Natural killer cell (primary cell): ENCODE measurements at regions not wholly inside any gene's neighbourhood (a gene's known extent, or its start where the extent isn't known, plus 50 kb on each side); places are given as distances from the start of the nearest gene placed in this dataset.
"Not testable (repeated sequence)": the region's sequence is repeated elsewhere in the genome, so short reads cannot be mapped to it uniquely, and the experiment has no call there.

Experiments used
- ATAC-seq, 3 donors: fragments of 150-1000 bp in 2 of 3; fragments of 200-7000 bp in 1 of 3; cut with Tn5 transposase; 1 replicate in 1 of 3; 2 replicates in 2 of 3; pipeline ENCODE4 v1.10.0; 2021; ENCODE audit warnings: mild to moderate bottlenecking in 2 of 3, moderate library complexity in 2 of 3
- DNase-seq, 2 donors: peaks; one replicate each; pipeline versions ENCODE4 v3.0.0 to v3.0.0-alpha.2; 2013 to 2021; ENCODE audit warnings: mixed read lengths in 1 of 2
- H3K27ac ChIP-seq: one replicate; pipeline ENCODE4 v1.5.1; 2013; ENCODE audit warnings: mild to moderate bottlenecking, low read length
- H3K27me3 ChIP-seq: one replicate; pipeline ENCODE4 v1.6.1; 2013; ENCODE audit warnings: low read length; ENCODE audit not compliant: control insufficient read depth, insufficient read depth
- H3K36me3 ChIP-seq: one replicate; pipeline ENCODE4 v1.6.1; 2013; ENCODE audit warnings: low read length; ENCODE audit not compliant: control insufficient read depth, insufficient read depth
- H3K4me1 ChIP-seq: one replicate; pipeline ENCODE4 v1.6.1; 2013; ENCODE audit warnings: low read length; ENCODE audit not compliant: control insufficient read depth, insufficient read depth
- H3K4me3 ChIP-seq: one replicate; pipeline ENCODE4 v1.5.1; 2013; ENCODE audit warnings: low read length
- H3K9me3 ChIP-seq: one replicate; pipeline ENCODE4 v1.6.1; 2013; ENCODE audit warnings: low read length; ENCODE audit not compliant: control insufficient read depth, insufficient read depth
- H3K27ac Mint-ChIP-seq, 2 donors: one replicate each; pipeline ENCODE4 v1.8.0; 2022; ENCODE audit warnings: mild to moderate bottlenecking in 2 of 2, mixed read lengths in 2 of 2, moderate library complexity in 1 of 2
- H3K27me3 Mint-ChIP-seq, 2 donors: one replicate each; pipeline ENCODE4 v1.8.0; 2022; ENCODE audit warnings: low read depth in 2 of 2, mixed read lengths in 2 of 2
- H3K36me3 Mint-ChIP-seq: one replicate; pipeline ENCODE4 v1.8.0; 2022; ENCODE audit warnings: mixed read lengths
- H3K4me1 Mint-ChIP-seq, 2 donors: one replicate each; pipeline ENCODE4 v1.8.0; 2022; ENCODE audit warnings: mixed read lengths in 2 of 2
- H3K4me3 Mint-ChIP-seq: one replicate; pipeline ENCODE4 v1.8.0; 2022; ENCODE audit warnings: mild to moderate bottlenecking, moderate library complexity, mixed read lengths
- H3K9me3 Mint-ChIP-seq, 2 donors: one replicate each; pipeline ENCODE4 v1.8.0; 2022; ENCODE audit warnings: mixed read lengths in 2 of 2
- WGBS: methylation state at CpG from one replicate; pipeline ENCODE4 v1.1.7; 2013; ENCODE audit warnings: missing lambda C conversion rate; ENCODE audit not compliant: insufficient coverage; 5-methylcytosine and 5-hydroxymethylcytosine counted together
- intact Hi-C: fragments of 100-400 bp; cut with micrococcal nuclease; formaldehyde crosslinking; loops from one replicate; pipeline ENCODE4 v1.14.2; 2022

DNA sequence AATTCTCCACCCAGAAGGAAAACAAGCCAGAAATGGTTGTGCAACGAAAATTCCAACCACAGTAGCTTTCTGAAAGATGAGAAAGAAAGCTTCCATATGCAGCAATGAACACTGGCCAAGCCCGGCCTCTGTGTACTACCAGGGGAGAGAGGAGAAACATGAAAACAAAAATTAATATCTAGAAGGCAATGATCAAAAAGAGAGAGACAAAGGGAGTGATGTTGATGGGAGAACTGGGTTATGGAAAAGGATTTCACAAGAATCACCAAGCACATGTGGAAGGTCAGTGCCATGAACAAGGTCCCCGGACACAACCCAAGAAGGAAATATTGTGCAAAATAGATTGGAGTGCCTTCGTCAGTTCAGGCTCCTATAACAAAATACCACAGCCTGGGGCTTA is 217.4 kb downstream of the NPIPA8 start:
- H3K4me1 Mint-ChIP-seq, H3K9me3 Mint-ChIP-seq: not testable (repeated sequence)

DNA sequence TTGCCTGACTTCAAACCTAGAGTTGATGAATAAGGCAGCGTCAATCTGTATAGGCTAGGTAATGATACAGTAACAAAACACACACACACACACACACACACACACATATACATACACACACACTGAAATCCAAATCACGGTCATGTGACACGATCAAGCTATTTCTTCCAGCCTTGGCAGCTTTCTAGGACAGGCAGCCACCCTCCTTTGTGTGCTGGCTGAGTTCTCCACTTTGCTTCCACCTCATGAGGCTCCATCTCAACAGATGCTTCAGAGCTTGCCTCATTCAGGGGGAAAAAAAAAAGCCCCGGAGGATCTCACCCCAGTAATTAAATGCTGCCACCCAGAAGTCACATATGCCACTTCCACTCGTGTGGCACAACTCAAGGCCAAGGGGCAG is 217.9 kb downstream of the NPIPA8 start:
- H3K27ac ChIP-seq, H3K9me3 ChIP-seq, H3K36me3 Mint-ChIP-seq, DNase-seq, H3K4me3 ChIP-seq, H3K9me3 Mint-ChIP-seq, H3K27me3 ChIP-seq, H3K27me3 Mint-ChIP-seq, H3K27ac Mint-ChIP-seq, intact Hi-C loops, H3K36me3 ChIP-seq, H3K4me1 Mint-ChIP-seq, ATAC-seq, H3K4me3 Mint-ChIP-seq, H3K4me1 ChIP-seq: not testable (repeated sequence)
- WGBS, result no CpG with 5 or more reads among the region's 5 CpGs

More for the DNA sequence above, 217.4 kb downstream of the NPIPA8 start:
- H3K4me3 Mint-ChIP-seq, H3K9me3 ChIP-seq, H3K27ac Mint-ChIP-seq, H3K27ac ChIP-seq, ATAC-seq, H3K36me3 ChIP-seq, intact Hi-C loops, DNase-seq, H3K36me3 Mint-ChIP-seq, H3K4me3 ChIP-seq, H3K27me3 Mint-ChIP-seq, H3K27me3 ChIP-seq, H3K4me1 ChIP-seq: not testable (repeated sequence)
- 69% methylated on average over 2 of the region's 4 CpGs for WGBS

- H3K4me3 ChIP-seq, H3K27ac Mint-ChIP-seq, DNase-seq, ATAC-seq, intact Hi-C loops, H3K4me1 ChIP-seq, H3K9me3 ChIP-seq, H3K27me3 Mint-ChIP-seq, H3K36me3 ChIP-seq, H3K36me3 Mint-ChIP-seq, H3K27me3 ChIP-seq, H3K4me3 Mint-ChIP-seq, H3K9me3 Mint-ChIP-seq, H3K27ac ChIP-seq, H3K4me1 Mint-ChIP-seq: not testable (repeated sequence)
- WGBS, result 73% methylated on average over 9 of the region's 9 CpGs
These were observed 218.5 kb downstream of the NPIPA8 start for GRCh38 chr16:18118071-18118470.

GRCh38 chr16:18104412-18104811 is 232.1 kb downstream of the NPIPA8 start:
- no CpG with 5 or more reads among the region's 2 CpGs for WGBS
- H3K27me3 Mint-ChIP-seq, H3K27ac Mint-ChIP-seq: not testable (repeated sequence)

DNA sequence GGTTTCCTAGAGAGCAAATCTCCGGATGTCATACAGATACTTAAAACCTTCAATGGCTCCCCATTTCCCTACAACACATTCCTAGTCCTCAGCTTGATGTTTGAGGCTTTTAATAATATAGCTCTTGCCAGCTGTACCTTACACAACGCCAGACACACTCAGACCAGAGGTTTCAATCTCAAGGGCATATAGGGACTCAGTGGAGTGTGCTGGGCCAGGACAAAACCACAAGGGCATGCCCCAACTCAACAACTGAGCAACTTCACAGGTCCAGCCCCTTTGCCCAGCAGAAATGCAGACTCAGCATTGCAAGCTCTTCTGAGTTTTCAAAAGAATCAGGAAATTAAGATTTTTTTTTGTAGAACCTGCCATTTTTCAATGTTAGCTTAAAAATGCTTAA is 235.5 kb downstream of the NPIPA8 start:
- H3K36me3 Mint-ChIP-seq, result not testable (repeated sequence)

More at GRCh38 chr16:18104412-18104811, 232.1 kb downstream of the NPIPA8 start:
- H3K4me1 ChIP-seq, H3K36me3 Mint-ChIP-seq, H3K9me3 ChIP-seq, H3K4me3 ChIP-seq, DNase-seq, H3K36me3 ChIP-seq, H3K27ac ChIP-seq, H3K4me3 Mint-ChIP-seq, H3K9me3 Mint-ChIP-seq, intact Hi-C loops, ATAC-seq, H3K27me3 ChIP-seq, H3K4me1 Mint-ChIP-seq: not testable (repeated sequence)

GRCh38 chr16:18092605-18093004 is 243.9 kb downstream of the NPIPA8 start:
- H3K4me1 ChIP-seq, H3K9me3 ChIP-seq, DNase-seq, ATAC-seq, H3K27ac Mint-ChIP-seq, H3K36me3 ChIP-seq, H3K4me1 Mint-ChIP-seq, H3K27me3 Mint-ChIP-seq, H3K27ac ChIP-seq, H3K36me3 Mint-ChIP-seq, H3K27me3 ChIP-seq, H3K4me3 Mint-ChIP-seq, H3K9me3 Mint-ChIP-seq, H3K4me3 ChIP-seq, intact Hi-C loops: not testable (repeated sequence)
- 29% methylated on average over 1 of the region's 1 CpG for WGBS

More for the DNA sequence above, 235.5 kb downstream of the NPIPA8 start:
- H3K36me3 ChIP-seq, H3K27me3 Mint-ChIP-seq, H3K9me3 ChIP-seq, H3K27ac ChIP-seq, H3K4me1 Mint-ChIP-seq, DNase-seq, H3K9me3 Mint-ChIP-seq, ATAC-seq, H3K4me3 Mint-ChIP-seq, H3K27me3 ChIP-seq, H3K4me1 ChIP-seq, intact Hi-C loops, H3K4me3 ChIP-seq, H3K27ac Mint-ChIP-seq: not testable (repeated sequence)
- WGBS, result no CpG with 5 or more reads among the region's 2 CpGs

DNA sequence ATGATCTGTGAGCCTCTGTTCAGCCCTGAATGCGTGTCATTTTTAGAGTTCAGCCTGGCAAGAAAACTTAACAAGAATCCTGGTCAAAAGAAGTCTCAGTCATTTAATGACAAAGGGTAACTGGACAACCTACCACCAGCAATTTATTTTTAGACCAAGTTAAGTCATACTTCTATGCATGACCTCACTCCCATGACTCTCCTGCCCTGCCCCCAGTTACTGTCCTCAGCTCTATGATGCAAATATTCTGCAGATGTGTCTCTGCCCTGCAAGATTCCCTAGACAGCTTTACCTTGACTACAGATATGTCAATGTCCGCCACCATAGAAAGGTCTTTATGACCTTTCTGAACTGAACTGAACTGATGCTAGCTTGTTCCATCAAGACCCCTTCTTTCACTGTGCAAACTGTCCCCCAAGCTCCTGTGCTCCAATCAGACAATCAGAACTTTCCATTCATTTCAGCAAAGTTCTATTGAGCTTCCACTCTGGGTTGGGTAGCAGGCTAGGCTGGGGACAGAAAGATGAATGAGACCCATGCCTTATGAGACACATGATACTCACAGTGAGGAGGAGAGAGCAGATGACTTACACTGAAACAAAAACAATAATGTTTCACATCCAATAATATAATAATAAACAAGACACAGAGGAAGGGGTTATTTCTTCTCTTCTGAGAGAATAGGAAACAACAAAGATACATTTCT is 255.7 kb downstream of the NPIPA8 start:
- DNase-seq, H3K27ac ChIP-seq, H3K27me3 Mint-ChIP-seq, H3K9me3 Mint-ChIP-seq, H3K4me1 Mint-ChIP-seq, H3K27ac Mint-ChIP-seq, H3K4me1 ChIP-seq, H3K4me3 ChIP-seq, ATAC-seq, intact Hi-C loops, H3K9me3 ChIP-seq, H3K4me3 Mint-ChIP-seq, H3K27me3 ChIP-seq, H3K36me3 ChIP-seq, H3K36me3 Mint-ChIP-seq: not testable (repeated sequence)
- 79% methylated on average over 1 of the region's 2 CpGs for WGBS

DNA sequence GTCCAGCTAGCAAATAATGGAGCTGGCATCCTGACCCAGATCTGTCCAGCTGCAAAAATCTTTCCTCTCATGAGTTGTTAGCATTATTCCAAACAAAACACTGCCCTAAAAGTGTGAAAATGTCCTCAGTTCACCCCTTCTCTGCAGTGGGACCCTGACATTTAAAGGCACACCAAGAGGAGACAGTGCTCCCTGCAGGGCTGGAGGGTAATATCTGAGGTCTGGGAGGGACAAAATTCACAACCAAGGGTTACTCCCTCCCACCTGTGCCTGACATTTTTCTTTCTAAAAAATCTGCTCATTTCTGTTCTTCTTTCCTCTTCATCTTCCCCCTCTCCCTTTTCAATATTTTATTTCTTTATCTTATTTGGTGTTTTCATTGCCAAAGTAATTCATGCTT is 258.6 kb downstream of the NPIPA8 start:
- H3K27ac ChIP-seq, H3K27ac Mint-ChIP-seq, H3K4me3 ChIP-seq, intact Hi-C loops, ATAC-seq, DNase-seq, H3K9me3 ChIP-seq, H3K4me1 Mint-ChIP-seq, H3K4me3 Mint-ChIP-seq, H3K36me3 ChIP-seq, H3K27me3 ChIP-seq, H3K27me3 Mint-ChIP-seq, H3K9me3 Mint-ChIP-seq, H3K36me3 Mint-ChIP-seq, H3K4me1 ChIP-seq: not testable (repeated sequence)
